Activated CD4-positive, alpha-beta T cell treated with anti-CD3 and anti-CD28 coated beads, Interleukin-10, Interleukin-2, amounts not matched to agents 100 ng/mL and 50 ng/mL, durations not matched to agents 16 hours and 8 hours (primary cell): ENCODE measurements at regions not wholly inside any gene's neighbourhood (a gene's known extent, or its start where the extent isn't known, plus 50 kb on each side); places are given as distances from the start of the nearest gene placed in this dataset.
"Not testable (repeated sequence)": the region's sequence is repeated elsewhere in the genome, so short reads cannot be mapped to it uniquely, and the experiment has no call there.

ENCODE experiments used
- DNase-seq: peaks from one replicate; pipeline ENCODE4 v3.0.0-alpha.2; 2020

GRCh38 chr3:153268564-153269279 lies 106.7 kb downstream of the RAP2B start:
- DNase-seq = no peak

DNA sequence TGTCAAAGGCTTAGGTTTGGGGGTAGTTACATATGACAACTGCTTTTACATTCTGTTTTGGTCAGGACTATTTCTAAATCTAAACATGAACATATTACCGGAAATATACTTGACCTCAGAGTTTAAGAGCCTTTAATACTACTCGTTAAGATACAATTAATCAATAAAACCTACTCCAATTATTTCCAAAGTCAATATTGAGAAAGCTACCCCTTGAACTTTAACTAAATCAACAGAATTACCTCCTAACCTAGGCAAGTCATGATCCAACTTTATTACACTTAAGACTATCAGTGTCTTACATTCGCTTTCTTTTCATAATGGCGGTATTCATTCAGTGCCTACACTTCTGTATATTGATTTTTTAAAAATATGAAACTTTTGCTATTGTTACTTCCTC lies 107.7 kb downstream of the RAP2B start:
- DNase-seq = no peak

- DNase-seq = no peak
Observed at GRCh38 chr3:153273217-153273616, 111.2 kb downstream of the RAP2B start.

DNA sequence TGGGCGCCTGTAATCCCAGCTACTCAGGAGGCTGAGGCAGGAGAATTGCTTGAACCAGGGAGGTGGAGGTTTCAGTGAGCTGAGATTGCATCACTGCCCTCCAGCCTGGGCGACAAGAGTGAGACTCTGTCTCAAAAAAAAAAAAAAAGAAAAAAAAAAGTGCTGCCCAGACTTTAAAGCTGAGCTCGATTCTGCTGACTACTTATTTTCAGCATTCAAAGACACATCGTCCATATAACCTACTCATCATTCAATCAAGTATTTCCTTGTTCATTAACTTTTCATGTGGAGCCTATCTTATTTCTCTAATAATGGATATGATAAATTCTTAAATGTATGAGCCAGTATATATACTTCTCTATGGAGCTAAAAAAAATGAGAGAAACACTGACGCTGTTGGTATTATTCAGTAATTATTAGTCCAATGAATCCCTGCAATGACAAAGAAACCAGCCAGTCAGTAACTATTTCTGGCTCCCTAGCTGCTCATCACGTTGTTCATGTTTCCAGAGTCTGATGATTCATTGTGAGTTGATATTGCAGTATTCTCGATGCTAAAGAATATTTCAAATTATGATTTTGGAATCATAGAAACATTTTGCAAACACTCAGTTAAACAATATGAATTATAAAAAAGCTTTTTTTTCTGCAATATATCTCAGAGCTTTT lies 111.9 kb downstream of the RAP2B start:
- DNase-seq = no peak

- DNase-seq = no peak
Observed at GRCh38 chr3:153274561-153274960, 112.5 kb downstream of the RAP2B start.

- no peak for DNase-seq
Observed at GRCh38 chr3:153275514-153275913, 113.5 kb downstream of the RAP2B start.

- no peak for DNase-seq
Observed at GRCh38 chr3:153277029-153277428, 115.0 kb downstream of the RAP2B start.

GRCh38 chr3:153281236-153281997 lies 119.4 kb downstream of the RAP2B start:
- DNase-seq = not testable (repeated sequence)

- DNase-seq = no peak
Observed at GRCh38 chr3:153282355-153282754, 120.3 kb downstream of the RAP2B start.

GRCh38 chr3:153284282-153284938 lies 122.4 kb downstream of the RAP2B start:
- peak; percentile 34 for DNase-seq

DNA sequence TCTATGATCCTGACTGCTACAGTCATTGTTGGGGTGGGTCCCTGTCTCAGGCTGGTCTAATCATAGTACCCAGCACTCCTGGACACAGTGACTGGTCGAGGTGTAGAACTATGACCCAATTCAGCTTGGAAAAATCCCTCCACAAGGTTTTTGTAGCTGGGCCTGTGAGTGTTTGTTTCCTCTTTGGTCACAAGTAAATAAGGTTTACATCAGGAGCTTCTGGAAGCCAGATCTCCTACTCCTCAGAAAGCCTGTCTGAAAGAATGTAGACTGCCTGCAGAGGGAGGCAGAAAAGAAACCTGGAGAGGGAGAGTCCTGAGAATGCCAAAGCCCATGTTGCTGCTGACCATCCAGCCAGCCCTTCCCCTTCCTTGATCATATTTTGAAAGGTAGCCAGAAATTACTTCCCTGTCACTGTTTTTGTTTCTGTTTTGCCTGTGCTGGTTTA lies 123.2 kb downstream of the RAP2B start:
- DNase-seq = no peak

DNA sequence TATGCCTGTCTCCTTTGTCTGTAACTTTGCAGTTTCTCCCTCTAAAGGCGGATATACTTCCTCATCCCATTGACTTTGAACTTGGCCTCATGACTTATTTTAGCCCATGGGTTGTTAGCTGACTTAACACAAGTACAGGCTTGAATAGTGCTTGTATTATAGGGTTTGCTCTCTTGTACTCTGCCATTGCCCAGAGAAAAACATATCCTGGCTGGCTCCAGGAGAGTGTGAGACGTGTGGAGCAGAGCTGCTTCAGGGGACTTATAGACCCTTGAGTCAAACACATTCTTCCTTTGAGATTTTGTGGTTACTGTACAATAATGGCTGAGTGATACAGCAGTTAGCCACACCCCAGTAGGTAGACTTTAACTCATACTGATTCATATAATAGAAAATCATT lies 124.0 kb downstream of the RAP2B start:
- no peak for DNase-seq

DNA sequence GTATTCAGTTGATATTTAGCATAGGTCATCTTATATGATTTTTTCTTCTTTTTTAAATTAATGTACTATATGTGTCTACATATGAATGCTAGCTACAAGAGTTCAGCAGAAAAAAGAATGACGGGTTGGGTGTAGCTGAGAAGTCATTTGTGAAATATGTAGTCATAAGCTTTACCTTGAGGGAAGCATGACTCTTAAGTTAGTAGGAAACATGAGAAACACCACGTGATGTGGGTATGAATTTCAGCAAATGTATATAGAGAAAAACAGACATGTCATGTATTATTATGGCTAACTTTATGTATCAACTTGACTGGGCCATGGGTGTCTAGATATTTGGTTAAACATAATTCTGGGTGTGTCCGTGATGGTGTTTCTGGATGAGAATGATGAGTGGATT lies 125.0 kb downstream of the RAP2B start:
- no peak for DNase-seq

- DNase-seq = no peak
Observed at GRCh38 chr3:153289334-153289808, 127.3 kb downstream of the RAP2B start.

GRCh38 chr3:153290268-153291015 lies 128.4 kb downstream of the RAP2B start:
- no peak for DNase-seq

GRCh38 chr3:153291059-153291685 lies 129.1 kb downstream of the RAP2B start:
- peak; percentile 40 for DNase-seq

DNA sequence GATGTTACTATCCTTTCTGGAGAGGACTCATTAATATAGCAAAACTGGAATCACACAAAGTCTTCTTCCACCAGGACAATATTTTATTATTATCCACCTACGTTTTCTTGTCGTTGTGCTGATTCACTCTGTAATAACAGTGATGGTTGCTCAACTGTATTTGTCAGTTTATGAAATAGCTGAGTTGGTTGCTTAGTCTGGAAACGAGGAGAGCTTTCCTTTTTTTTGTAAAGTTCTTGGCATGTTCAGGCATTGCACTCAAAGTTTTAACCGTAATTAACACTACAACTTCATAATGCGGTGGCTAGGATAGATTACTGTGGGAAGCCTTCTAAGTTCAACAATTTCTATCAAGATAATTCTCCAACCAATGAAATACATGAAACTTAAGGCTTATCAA lies 131.2 kb downstream of the RAP2B start:
- DNase-seq = no peak

DNA sequence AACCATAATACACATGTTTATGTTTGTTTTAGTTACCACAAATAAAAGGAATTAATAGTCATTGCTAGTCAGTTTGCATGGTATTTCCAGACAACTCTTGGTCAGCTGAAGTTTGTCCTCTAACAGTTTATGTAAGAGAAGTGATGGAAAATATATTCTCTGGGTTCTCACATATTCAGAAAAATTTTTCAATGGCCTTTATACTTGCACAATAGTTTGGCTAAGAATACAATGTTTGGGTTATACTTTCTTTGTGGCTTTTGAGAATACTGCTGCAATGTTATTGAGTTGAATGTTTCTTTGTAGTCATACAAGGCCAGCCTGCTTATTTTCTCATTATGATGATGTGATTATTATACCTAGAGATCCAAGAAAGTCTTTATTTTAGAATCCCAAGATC lies 133.9 kb downstream of the RAP2B start:
- no peak for DNase-seq

GRCh38 chr3:153305189-153305588 lies 143.2 kb downstream of the RAP2B start:
- DNase-seq = no peak

GRCh38 chr3:153311541-153311940 lies 149.5 kb downstream of the RAP2B start:
- DNase-seq = no peak

DNA sequence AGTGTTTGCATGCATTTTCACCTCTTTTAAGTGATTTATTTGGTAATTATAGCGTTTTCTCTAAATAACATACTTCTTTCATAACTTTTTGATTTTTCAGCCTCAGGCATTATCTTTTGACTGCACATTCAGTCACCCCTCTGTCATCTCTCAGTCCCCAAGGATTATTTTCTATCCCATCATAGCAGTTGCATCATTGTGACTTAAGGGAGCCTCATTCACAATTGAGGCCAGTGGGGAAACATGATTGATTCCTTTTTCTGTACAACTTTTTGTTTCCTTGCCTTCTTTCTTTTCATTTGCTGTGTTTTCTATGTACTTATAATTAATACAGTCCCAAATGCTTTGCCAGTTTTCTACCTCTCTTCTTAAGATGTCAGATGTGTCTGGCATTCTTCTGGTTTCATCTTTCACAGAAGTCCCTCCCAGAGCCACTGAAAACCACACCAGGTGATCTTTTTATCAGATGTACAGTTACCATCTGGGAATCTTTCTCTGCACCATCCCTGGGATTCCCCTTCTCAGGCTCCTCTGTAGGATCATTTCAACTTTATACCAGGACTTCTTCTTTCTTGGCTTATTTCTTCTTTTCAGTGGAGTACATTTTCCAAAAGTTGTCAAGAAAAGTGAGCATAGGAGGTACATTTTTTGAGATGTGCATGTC lies 151.4 kb downstream of the RAP2B start:
- DNase-seq = no peak
